NCI-H524 (cell line): ENCODE measurements at regions not wholly inside any gene's neighbourhood (a gene's known extent, or its start where the extent isn't known, plus 50 kb on each side); places are given as distances from the start of the nearest gene placed in this dataset.
"Not testable (repeated sequence)": the region's sequence is repeated elsewhere in the genome, so short reads cannot be mapped to it uniquely, and the experiment has no call there.

ENCODE experiments used
- DNase-seq, 2 experiments: peaks; one replicate each; lab custom pipeline; 2025; lab: John Stamatoyannopoulos, UW

DNA sequence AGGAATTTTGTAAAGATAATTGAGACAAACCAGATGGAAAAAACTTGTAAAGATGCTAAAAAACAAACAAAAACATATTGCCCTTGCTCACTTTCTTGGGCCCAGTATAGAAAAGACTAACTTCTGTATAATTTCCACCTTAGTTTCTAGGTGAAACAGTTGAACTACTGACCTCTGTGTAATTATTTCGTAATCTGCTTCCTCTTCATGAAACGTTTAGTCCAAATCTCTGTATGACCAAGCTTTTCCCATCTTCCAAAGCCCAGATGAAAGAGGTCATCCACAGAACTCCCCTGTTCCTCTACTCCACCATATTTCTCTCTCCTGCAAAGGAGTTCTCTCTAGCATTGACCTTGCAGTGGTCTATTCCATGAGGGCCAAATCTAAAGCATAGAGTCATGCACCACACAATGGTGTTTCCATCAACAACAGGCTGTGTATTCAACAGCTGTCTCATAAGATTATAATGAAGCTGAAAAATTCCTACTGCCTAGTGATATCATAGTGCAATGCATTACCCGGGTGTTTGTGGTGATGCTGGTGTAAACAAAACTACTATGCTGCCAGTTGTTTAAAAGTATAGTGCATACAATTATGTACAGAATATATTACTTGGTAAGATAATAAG, 647.6 kb downstream of the TNS3 start:
- DNase-seq: no peak

GRCh38 chr7:46933596-46933995, 648.3 kb downstream of the TNS3 start:
- no peak for DNase-seq

DNA sequence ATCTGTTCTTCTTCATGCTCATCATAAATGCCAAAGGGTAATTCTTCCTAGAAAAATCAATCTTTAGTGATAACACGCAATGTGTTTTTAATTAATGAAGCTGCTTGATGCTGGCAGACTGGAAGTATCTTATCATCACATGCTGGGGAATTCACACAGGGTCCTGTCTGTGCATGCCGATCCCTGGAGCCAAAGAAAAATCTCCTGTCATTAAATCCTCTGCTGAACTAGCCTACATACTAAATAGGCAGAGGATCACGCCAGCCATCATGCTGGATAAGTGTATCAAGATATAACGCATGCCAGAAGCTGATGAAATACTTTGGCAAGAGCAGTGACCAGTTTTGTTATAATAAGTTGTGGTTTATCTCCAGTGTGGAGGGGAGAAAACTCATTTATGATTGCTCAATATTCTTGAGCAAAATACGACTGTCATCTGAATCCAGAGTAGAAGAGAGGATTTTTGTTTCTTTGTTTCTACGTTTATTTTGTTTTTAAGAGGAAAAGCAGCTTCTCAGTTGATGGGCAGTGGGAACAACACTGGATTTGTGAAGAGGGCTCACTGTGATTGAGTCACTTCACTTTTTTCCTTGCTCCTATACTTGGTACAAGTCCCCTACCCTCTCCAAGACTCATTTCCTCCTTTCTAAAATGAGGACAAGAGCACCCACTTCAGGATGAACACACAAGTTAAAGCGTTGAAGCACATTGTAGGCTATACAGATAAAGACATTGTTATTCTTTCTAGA, 649.1 kb downstream of the TNS3 start:
- DNase-seq: no peak

- DNase-seq: no peak
Observed at GRCh38 chr7:46932306-46932675, 649.6 kb downstream of the TNS3 start.

DNA sequence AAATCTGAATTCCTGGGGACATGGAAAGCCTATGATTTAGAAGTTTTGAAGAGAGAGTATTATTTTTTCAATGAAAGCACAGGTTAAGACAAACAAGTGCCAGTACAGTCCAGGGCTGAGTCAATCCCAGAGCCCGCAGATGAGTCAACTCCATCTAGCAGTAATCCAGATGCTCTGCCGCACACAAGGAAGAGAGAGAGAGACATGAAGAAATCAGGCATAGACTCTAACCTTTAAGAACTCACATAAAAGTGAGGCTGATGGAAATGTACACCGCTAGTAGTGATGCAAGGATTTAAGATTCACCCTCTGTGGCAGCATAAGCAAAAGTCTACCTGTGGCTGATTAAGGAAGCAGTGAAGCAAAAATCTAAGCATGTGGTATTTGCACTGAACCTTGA, 651.5 kb downstream of the TNS3 start:
- no peak for DNase-seq

GRCh38 chr7:46929359-46929758, 652.6 kb downstream of the TNS3 start:
- DNase-seq: no peak

GRCh38 chr7:46928719-46929118, 653.2 kb downstream of the TNS3 start:
- no peak for DNase-seq

GRCh38 chr7:46927131-46927810, 654.6 kb downstream of the TNS3 start:
- DNase-seq: no peak

- no peak for DNase-seq
Observed at GRCh38 chr7:46916581-46916980, 665.3 kb downstream of the TNS3 start.

- no peak for DNase-seq
Observed at GRCh38 chr7:46912692-46913091, 669.2 kb downstream of the TNS3 start.

GRCh38 chr7:46909601-46910051, 672.3 kb downstream of the TNS3 start:
- DNase-seq: no peak

GRCh38 chr7:46908770-46909169, 673.1 kb downstream of the TNS3 start:
- no peak for DNase-seq

- DNase-seq: not testable (repeated sequence)
Observed at GRCh38 chr7:46904523-46904922, 677.4 kb downstream of the TNS3 start.

- DNase-seq: no peak
Observed at GRCh38 chr7:46902463-46902862, 679.4 kb downstream of the TNS3 start.

- peak; percentile 68 to 83 for DNase-seq
Observed at GRCh38 chr7:46900312-46901263, 681.3 kb downstream of the TNS3 start.

GRCh38 chr7:46897381-46897780, 684.5 kb downstream of the TNS3 start:
- DNase-seq: no peak

- DNase-seq: no peak
Observed at GRCh38 chr7:46886669-46887374, 695.1 kb downstream of the TNS3 start.

- no peak for DNase-seq
Observed at GRCh38 chr7:46885167-46885566, 696.7 kb downstream of the TNS3 start.

DNA sequence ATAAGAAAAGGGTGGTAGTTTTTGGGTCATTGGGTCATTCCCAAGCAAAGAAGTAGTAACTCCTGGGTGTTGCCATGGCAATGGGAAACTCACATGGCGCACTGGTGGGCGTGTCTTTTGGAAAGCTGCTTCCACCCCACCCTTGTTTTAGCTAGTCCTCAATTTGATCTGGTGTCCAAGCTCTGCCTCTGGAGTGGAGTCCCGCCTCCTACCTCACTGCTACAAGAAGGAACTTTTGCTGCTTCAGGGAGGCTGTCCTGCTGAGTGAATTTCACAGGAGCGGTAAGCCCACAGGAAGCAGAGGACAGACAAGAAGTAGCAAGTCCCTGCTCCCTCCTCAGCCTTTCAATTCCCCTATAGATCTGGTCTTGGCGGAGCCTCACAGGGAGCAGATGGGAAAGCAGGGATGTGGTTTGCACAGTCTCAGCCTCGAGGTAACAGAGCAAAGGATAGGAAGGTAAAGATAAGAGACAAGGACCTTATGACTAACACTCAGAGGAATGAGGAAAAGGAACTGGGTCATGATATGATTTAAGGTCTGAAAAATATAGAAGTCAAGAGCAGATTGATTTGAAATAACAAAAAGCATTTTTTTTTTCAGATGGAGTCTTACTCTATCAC, 700.3 kb downstream of the TNS3 start:
- no peak for DNase-seq

DNA sequence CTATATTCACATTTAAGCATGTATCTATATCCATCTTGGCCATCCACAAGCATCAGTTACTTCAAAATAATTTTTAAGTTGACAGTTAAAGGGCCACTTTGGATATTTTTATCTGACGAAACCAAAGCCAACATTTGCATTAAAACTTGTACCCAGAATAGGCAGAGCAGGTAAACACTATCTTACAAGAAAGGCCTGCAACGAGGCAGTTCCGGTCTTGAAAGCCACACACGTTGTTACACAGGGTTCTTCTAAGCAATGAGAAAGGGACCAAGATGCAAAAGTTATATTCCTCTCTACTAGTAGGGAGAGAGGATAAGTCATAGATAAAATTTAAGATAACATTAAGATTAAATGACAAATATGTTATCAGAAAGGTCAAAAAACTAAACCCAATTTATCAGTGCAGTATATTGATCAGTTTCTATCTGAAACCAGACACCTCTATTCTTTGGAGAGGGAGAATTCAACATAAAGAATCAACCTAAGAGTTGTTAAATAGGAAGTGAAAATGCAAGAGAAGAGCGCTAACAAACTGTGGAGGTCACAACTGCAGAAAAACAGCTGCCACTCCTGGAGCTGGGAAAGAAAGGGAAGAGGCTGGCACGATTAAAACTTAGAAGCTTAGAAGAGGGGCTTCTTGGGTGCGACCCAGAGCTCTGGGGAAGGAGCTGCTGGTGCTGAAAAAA, 701.3 kb downstream of the TNS3 start:
- no peak for DNase-seq
